Liver (tissue), 8 donors: ENCODE measurements at regions not wholly inside any gene's neighbourhood (a gene's known extent, or its start where the extent isn't known, plus 50 kb on each side); places are given as distances from the start of the nearest gene placed in this dataset.

Experiments used
- DNase-seq: peaks from one replicate; pipeline ENCODE4 v3.0.0-alpha.2; 2017; ENCODE audit warnings: low spot score
- H3K27ac ChIP-seq, 2 donors: one replicate each; pipeline ENCODE4 v1.7.0; 2013; ENCODE audit warnings: inconsistent platforms in 2 of 2, low read length in 2 of 2, control low read depth in 1 of 2, low read depth in 1 of 2, mild to moderate bottlenecking in 1 of 2
- H3K27me3 ChIP-seq, 4 donors: one replicate each; pipeline versions ENCODE4 v1.6.1 to v1.7.0; 2013; ENCODE audit warnings: low read length in 3 of 4, inconsistent platforms in 1 of 4, mild to moderate bottlenecking in 1 of 4, moderate library complexity in 1 of 4; ENCODE audit not compliant: control insufficient read depth in 4 of 4, insufficient read depth in 4 of 4
- H3K36me3 ChIP-seq, 4 donors: one replicate each; pipeline versions ENCODE4 v1.6.1 to v1.7.0; 2013; ENCODE audit warnings: low read length in 3 of 4, mild to moderate bottlenecking in 3 of 4, low read depth in 1 of 4, moderate library complexity in 1 of 4; ENCODE audit not compliant: control insufficient read depth in 4 of 4, insufficient read depth in 3 of 4
- H3K4me1 ChIP-seq, 4 donors: one replicate each; pipeline versions ENCODE4 v1.6.1 to v1.7.0; 2013; ENCODE audit warnings: low read length in 3 of 4, mild to moderate bottlenecking in 3 of 4, moderate library complexity in 1 of 4; ENCODE audit not compliant: control insufficient read depth in 4 of 4, insufficient read depth in 4 of 4
- H3K4me3 ChIP-seq, 3 donors: one replicate each; pipeline versions ENCODE4 v1.6.1 to v1.7.0; 2013; ENCODE audit warnings: low read length in 3 of 3, control low read depth in 1 of 3, low read depth in 1 of 3, mild to moderate bottlenecking in 1 of 3
- H3K9ac ChIP-seq, 2 donors: one replicate each; pipeline ENCODE4 v1.7.0; 2013; ENCODE audit warnings: low read length in 2 of 2, mild to moderate bottlenecking in 2 of 2, moderate library complexity in 2 of 2, control low read depth in 1 of 2, low read depth in 1 of 2
- H3K9me3 ChIP-seq, 4 donors: one replicate each; pipeline versions ENCODE4 v1.6.1 to v1.7.0; 2013; ENCODE audit warnings: low read length in 3 of 4; ENCODE audit not compliant: control insufficient read depth in 4 of 4
- ATF3 ChIP-seq: IDR thresholded peaks from 2 replicates; pipeline ENCODE4 v1.6.1; 2016; ENCODE audit warnings: antibody characterized with exemption
- EGR1 ChIP-seq, 2 donors: IDR thresholded peaks; 2 replicates each; pipeline ENCODE4 v1.6.1; 2016 to 2018; ENCODE audit warnings: antibody characterized with exemption in 2 of 2, low read depth in 2 of 2
- FOXA1 ChIP-seq: IDR thresholded peaks from 2 replicates; pipeline ENCODE4 v1.6.1; 2016; ENCODE audit warnings: antibody characterized with exemption
- FOXA2 ChIP-seq: IDR thresholded peaks from 2 replicates; pipeline ENCODE4 v1.6.1; 2016; ENCODE audit warnings: antibody characterized with exemption
- GABPA ChIP-seq, 2 donors: IDR thresholded peaks in 1 of 2; conservative IDR thresholded peaks in 1 of 2; 2 replicates each; pipeline ENCODE4 v1.6.1; 2016; ENCODE audit warnings: antibody characterized with exemption in 2 of 2, mild to moderate bottlenecking in 1 of 2, moderate library complexity in 1 of 2
- HNF4A ChIP-seq, 2 donors: conservative IDR thresholded peaks; 2 replicates each; pipeline ENCODE4 v1.6.1; 2016; ENCODE audit warnings: antibody characterized with exemption in 2 of 2, mild to moderate bottlenecking in 2 of 2
- HNF4G ChIP-seq: IDR thresholded peaks from 2 replicates; pipeline ENCODE4 v1.6.1; 2016; ENCODE audit warnings: antibody characterized with exemption
- JUND ChIP-seq, 2 donors: IDR thresholded peaks; 2 replicates each; pipeline ENCODE4 v1.6.1; 2016; ENCODE audit warnings: antibody characterized with exemption in 2 of 2
- MAX ChIP-seq: IDR thresholded peaks from 2 replicates; pipeline ENCODE4 v1.6.1; 2016; ENCODE audit warnings: antibody characterized with exemption
- NR2F2 ChIP-seq: IDR thresholded peaks from 2 replicates; pipeline ENCODE4 v1.6.1; 2016; ENCODE audit warnings: antibody characterized with exemption
- RAD21 ChIP-seq, 2 donors: IDR thresholded peaks; 2 replicates each; pipeline ENCODE4 v1.6.1; 2016; ENCODE audit warnings: antibody characterized with exemption in 2 of 2, mild to moderate bottlenecking in 2 of 2
- RXRA ChIP-seq, 2 donors: IDR thresholded peaks; 2 replicates each; pipeline ENCODE4 v1.6.1; 2017 to 2018; ENCODE audit warnings: antibody characterized with exemption in 2 of 2, mild to moderate bottlenecking in 1 of 2
- SP1 ChIP-seq: IDR thresholded peaks from 2 replicates; pipeline ENCODE4 v1.6.1; 2018; ENCODE audit warnings: antibody characterized with exemption, mild to moderate bottlenecking
- TAF1 ChIP-seq: conservative IDR thresholded peaks from 2 replicates; pipeline ENCODE4 v1.6.1; 2016; ENCODE audit warnings: antibody characterized with exemption, mild to moderate bottlenecking
- YY1 ChIP-seq: IDR thresholded peaks from 2 replicates; pipeline ENCODE4 v1.6.1; 2016; ENCODE audit warnings: antibody characterized with exemption, mild to moderate bottlenecking
- WGBS: extraction: QIAGEN DNeasy Blood & Tissue Kit; methylation state at CpG from one replicate; pipeline ENCODE4 v1.1.7; 2013; 5-methylcytosine and 5-hydroxymethylcytosine counted together
- TF ChIP-seq, protein P1 (sequence below): IDR thresholded peaks from 2 replicates; pipeline ENCODE4 v1.6.1; 2016; ENCODE audit warnings: antibody characterized with exemption, mild to moderate bottlenecking
- TF ChIP-seq, protein P2 (sequence below): fragments of 150-350 bp; IDR thresholded peaks from 2 replicates; pipeline ENCODE4 v1.5.1; 2017; ENCODE audit warnings: improper control_type of control experiment, low read depth, low read length; ENCODE audit not compliant: missing input control
- TF ChIP-seq, protein P3 (sequence below): IDR thresholded peaks from 2 replicates; pipeline ENCODE4 v1.6.1; 2016; ENCODE audit warnings: antibody characterized with exemption
- donor health status: healthy.
- donor health status: healthy.
- donor health status: healthy.
- donor health status: healthy.
- donor health status: healthy.

- TF ChIP-seq YY1 (no peak), HNF4G (no peak), HNF4A (conservative IDR thresholded peaks at IDR 0.05) (no peak), NR2F2 (no peak)
- TF ChIP-seq, protein P1, sequence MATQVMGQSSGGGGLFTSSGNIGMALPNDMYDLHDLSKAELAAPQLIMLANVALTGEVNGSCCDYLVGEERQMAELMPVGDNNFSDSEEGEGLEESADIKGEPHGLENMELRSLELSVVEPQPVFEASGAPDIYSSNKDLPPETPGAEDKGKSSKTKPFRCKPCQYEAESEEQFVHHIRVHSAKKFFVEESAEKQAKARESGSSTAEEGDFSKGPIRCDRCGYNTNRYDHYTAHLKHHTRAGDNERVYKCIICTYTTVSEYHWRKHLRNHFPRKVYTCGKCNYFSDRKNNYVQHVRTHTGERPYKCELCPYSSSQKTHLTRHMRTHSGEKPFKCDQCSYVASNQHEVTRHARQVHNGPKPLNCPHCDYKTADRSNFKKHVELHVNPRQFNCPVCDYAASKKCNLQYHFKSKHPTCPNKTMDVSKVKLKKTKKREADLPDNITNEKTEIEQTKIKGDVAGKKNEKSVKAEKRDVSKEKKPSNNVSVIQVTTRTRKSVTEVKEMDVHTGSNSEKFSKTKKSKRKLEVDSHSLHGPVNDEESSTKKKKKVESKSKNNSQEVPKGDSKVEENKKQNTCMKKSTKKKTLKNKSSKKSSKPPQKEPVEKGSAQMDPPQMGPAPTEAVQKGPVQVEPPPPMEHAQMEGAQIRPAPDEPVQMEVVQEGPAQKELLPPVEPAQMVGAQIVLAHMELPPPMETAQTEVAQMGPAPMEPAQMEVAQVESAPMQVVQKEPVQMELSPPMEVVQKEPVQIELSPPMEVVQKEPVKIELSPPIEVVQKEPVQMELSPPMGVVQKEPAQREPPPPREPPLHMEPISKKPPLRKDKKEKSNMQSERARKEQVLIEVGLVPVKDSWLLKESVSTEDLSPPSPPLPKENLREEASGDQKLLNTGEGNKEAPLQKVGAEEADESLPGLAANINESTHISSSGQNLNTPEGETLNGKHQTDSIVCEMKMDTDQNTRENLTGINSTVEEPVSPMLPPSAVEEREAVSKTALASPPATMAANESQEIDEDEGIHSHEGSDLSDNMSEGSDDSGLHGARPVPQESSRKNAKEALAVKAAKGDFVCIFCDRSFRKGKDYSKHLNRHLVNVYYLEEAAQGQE = no peak
- H3K9ac ChIP-seq = no peak overlapping the region
These were observed 131.9 kb upstream of the STAC start for GRCh38 chr3:36248374-36248773.

GRCh38 chr3:36250191-36250590 lies 130.1 kb upstream of the STAC start:
- Histone ChIP-seq H3K9ac (no peak overlapping the region), H3K4me3 (no peak overlapping the region), H3K4me1 (peaks cover 0 to 7% (median 4%) of the 10 kb centered on the region in 4 donors), H3K27ac (no peak overlapping the region), H3K27me3 (no peaks in the 10 kb centered on the region), H3K36me3 (no peaks in the 10 kb centered on the region), H3K9me3 (peaks cover 0 to 8% (median 0%) of the 10 kb centered on the region in 4 donors)
- no peak for TF ChIP-seq RAD21 (IDR thresholded peaks at IDR 0.05)
- TF ChIP-seq HNF4A (conservative IDR thresholded peaks at IDR 0.05) = no peak
- TF ChIP-seq RXRA (IDR thresholded peaks at IDR 0.05) = no peak
- no peak for TF ChIP-seq FOXA1
- TF ChIP-seq, protein P1 = no peak
- TF ChIP-seq, protein P2, sequence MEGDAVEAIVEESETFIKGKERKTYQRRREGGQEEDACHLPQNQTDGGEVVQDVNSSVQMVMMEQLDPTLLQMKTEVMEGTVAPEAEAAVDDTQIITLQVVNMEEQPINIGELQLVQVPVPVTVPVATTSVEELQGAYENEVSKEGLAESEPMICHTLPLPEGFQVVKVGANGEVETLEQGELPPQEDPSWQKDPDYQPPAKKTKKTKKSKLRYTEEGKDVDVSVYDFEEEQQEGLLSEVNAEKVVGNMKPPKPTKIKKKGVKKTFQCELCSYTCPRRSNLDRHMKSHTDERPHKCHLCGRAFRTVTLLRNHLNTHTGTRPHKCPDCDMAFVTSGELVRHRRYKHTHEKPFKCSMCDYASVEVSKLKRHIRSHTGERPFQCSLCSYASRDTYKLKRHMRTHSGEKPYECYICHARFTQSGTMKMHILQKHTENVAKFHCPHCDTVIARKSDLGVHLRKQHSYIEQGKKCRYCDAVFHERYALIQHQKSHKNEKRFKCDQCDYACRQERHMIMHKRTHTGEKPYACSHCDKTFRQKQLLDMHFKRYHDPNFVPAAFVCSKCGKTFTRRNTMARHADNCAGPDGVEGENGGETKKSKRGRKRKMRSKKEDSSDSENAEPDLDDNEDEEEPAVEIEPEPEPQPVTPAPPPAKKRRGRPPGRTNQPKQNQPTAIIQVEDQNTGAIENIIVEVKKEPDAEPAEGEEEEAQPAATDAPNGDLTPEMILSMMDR = no peak
- no peak for TF ChIP-seq EGR1 (IDR thresholded peaks at IDR 0.05; ENCODE audit: low read depth in 2 of 2)
- TF ChIP-seq, protein P3, sequence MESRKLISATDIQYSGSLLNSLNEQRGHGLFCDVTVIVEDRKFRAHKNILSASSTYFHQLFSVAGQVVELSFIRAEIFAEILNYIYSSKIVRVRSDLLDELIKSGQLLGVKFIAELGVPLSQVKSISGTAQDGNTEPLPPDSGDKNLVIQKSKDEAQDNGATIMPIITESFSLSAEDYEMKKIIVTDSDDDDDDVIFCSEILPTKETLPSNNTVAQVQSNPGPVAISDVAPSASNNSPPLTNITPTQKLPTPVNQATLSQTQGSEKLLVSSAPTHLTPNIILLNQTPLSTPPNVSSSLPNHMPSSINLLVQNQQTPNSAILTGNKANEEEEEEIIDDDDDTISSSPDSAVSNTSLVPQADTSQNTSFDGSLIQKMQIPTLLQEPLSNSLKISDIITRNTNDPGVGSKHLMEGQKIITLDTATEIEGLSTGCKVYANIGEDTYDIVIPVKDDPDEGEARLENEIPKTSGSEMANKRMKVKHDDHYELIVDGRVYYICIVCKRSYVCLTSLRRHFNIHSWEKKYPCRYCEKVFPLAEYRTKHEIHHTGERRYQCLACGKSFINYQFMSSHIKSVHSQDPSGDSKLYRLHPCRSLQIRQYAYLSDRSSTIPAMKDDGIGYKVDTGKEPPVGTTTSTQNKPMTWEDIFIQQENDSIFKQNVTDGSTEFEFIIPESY = no peak
- TF ChIP-seq MAX = no peak
- TF ChIP-seq YY1 = no peak
- no peak for TF ChIP-seq SP1
- TF ChIP-seq JUND (IDR thresholded peaks at IDR 0.05) = no peak
- TF ChIP-seq HNF4G = no peak
- no peak for TF ChIP-seq ATF3
- TF ChIP-seq GABPA (IDR thresholded peaks at IDR 0.05 in 1 of 2, conservative IDR thresholded peaks at IDR 0.05 in 1 of 2) = no peak
- no peak for TF ChIP-seq FOXA2
- no peak for TF ChIP-seq NR2F2
- no peak for TF ChIP-seq TAF1
- no peak for DNase-seq
- WGBS = 88% methylated on average over 1 of the region's 1 CpG

More at GRCh38 chr3:36248374-36248773, 131.9 kb upstream of the STAC start:
- Histone ChIP-seq H3K36me3 (no peaks in the 10 kb centered on the region), H3K27me3 (no peaks in the 10 kb centered on the region), H3K27ac (no peak overlapping the region), H3K9me3 (peaks cover 0 to 8% (median 0%) of the 10 kb centered on the region in 4 donors), H3K4me3 (no peak overlapping the region), H3K4me1 (peaks cover 0 to 7% (median 4%) of the 10 kb centered on the region in 4 donors)
- DNase-seq = no peak
- WGBS = 92% methylated on average over 3 of the region's 3 CpGs
